ENCODE measurements at regions not wholly inside any gene's neighbourhood (a gene's known extent, or its start where the extent isn't known, plus 50 kb on each side); places are given as distances from the start of the nearest gene placed in this dataset.

- TF ChIP-seq, protein P1, sequence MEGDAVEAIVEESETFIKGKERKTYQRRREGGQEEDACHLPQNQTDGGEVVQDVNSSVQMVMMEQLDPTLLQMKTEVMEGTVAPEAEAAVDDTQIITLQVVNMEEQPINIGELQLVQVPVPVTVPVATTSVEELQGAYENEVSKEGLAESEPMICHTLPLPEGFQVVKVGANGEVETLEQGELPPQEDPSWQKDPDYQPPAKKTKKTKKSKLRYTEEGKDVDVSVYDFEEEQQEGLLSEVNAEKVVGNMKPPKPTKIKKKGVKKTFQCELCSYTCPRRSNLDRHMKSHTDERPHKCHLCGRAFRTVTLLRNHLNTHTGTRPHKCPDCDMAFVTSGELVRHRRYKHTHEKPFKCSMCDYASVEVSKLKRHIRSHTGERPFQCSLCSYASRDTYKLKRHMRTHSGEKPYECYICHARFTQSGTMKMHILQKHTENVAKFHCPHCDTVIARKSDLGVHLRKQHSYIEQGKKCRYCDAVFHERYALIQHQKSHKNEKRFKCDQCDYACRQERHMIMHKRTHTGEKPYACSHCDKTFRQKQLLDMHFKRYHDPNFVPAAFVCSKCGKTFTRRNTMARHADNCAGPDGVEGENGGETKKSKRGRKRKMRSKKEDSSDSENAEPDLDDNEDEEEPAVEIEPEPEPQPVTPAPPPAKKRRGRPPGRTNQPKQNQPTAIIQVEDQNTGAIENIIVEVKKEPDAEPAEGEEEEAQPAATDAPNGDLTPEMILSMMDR (IDR thresholded peaks at IDR 0.05) = no peak
- TF ChIP-seq EZH2 (IDR thresholded peaks at IDR 0.05) = no peak
Observed at GRCh38 chr2:173693044-173693589, 272.1 kb downstream of the SP3 start.

Measured in neural progenitor cell (in vitro differentiated cells).